Neural progenitor cell (in vitro differentiated cells): ENCODE measurements at regions not wholly inside any gene's neighbourhood (a gene's known extent, or its start where the extent isn't known, plus 50 kb on each side); places are given as distances from the start of the nearest gene placed in this dataset.

Experiments used
- CTCF ChIP-seq: fragments of 200-600 bp; sonication (generic); IDR thresholded peaks from 2 replicates; pipeline ENCODE4 v1.5.1; 2017; ENCODE audit warnings: antibody characterized with exemption, mild to moderate bottlenecking
- EZH2 ChIP-seq: fragments of 200-600 bp; sonication (generic); IDR thresholded peaks from 2 replicates; pipeline ENCODE4 v1.6.1; 2017; ENCODE audit warnings: antibody characterized with exemption, mild to moderate bottlenecking, moderate library complexity

- TF ChIP-seq EZH2 (no peak), CTCF (no peak)
Measured at GRCh38 chr10:58048936-58049335, 218.8 kb downstream of the IPMK start.
